Putamen (tissue), 1 donor: ENCODE measurements at regions not wholly inside any gene's neighbourhood (a gene's known extent, or its start where the extent isn't known, plus 50 kb on each side); places are given as distances from the start of the nearest gene placed in this dataset.
A peak's percentile ranks its signal among the peaks of the same experiment; 100 is the strongest.
"Not testable (repeated sequence)": the region's sequence is repeated elsewhere in the genome, so short reads cannot be mapped to it uniquely, and the experiment has no call there.

Source experiments
- DNase-seq: peaks from one replicate; pipeline ENCODE4 v3.0.0-alpha.2; 2016; ENCODE audit warnings: low spot score

DNA sequence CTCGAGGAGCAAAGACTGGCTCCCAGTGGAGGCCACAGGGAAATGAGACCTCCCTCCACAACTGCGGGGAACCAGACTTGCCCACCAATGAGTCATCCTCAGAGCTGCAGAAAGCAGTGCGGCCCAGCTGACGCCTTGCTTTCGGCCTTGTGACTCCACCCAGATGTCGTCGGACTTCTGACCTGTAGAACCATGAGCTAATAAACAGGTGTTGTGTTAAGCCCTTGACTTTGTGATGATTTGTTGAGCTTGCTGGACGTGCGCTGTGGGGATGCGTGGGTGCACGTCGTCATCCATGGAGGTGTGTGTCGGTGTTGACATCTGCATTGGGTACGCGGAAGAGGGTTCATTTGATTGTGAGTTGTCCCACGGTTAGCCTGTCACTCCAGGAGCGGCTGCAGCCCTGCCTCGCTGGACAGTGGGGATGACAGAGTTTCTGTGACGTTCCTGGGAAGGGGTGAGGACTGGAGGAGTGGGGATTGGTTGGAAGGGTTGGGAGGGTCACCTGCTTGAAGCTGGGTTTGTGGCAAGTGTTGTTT lies 154.1 kb downstream of the SH3BP4 start:
- DNase-seq = no peak

DNA sequence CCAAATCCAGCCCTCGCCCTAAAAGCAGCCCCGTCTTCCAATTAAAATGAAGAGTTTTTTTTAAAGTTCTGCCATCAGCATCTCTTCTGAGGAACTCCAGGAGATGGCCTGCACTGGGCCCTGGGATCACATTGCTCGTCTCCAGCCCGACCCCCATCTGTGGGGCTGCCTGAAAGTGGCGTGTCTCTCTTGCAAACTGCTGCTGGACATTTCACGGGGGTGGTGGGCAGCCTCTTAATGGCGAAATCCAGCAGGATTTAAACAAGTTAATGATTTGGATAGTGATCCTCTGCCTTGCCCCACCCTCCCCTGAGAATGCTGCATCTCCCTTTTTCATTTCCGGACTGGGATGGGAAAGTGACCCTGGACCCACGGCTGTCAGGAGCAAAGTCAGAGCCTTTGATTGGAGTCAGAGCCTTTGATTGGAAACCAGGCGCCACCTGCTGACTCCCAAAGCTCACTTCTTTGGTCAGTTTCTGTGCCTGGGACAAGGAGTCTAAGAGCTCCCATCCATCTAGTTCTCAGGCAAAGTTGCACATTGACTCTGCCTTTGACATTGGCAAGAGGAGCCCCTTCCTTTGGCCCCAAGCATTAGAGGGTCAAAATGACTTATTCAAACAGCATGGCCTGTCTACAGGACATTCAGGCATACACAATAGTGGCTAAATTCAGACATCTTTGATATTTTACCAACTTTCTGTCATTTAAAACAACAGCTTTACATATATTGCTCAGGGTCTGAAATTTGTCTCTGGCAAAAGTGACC lies 155.2 kb downstream of the SH3BP4 start:
- peak; percentile 65 for DNase-seq

DNA sequence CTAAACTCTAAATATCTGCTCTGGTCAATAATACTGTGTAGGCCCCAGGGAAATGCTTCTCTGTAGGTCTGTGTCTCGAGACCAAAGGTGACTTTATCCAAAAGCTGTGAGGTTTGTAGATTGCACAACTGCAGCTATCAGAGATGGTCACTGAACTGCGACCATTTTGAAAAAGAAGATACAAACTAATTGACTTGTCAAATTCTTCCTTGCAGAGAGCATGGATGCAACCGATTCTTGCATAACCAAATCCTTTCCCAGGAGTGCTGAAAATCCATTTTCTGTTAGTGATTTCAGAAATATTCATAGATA lies 155.8 kb downstream of the SH3BP4 start:
- DNase-seq = no peak

DNA sequence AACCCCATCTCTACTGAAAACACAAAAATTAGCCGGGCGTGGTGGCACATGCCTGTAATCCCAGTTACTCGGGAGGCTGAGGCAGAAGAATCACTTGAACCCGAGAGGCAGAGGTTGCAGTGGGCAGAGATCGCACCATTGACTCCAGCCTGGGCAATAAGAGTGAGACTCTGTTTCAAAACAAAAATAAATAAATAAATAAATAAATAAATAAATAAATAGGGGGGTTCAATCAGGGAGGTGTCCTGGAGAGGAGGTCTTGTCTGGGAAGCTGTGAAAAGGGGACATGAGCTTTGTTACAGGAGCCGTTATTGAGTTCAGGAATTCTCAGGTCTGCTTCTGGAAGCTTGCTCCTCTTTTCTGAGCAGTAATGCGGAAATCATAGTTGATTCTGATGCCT lies 157.7 kb downstream of the SH3BP4 start:
- DNase-seq = not testable (repeated sequence)

DNA sequence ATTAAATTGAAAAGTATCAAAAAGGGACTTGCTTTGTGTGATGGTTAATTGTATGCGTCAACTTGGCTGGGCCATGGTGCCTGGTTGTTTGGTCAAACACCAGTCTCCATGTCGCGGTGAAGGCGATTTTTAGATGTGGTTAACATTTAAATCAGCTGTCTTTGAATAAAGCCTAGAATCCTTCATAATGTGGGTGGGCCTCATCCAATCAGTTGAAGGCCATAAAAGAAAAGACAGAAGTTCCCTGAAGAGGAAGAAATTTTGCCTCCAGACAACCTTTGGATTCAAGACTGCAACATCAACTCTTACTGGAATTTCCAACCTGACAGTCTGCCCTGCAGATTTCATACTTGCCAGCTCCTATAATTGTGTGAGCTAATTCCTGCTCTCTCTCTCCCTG lies 160.5 kb downstream of the SH3BP4 start:
- no peak for DNase-seq

DNA sequence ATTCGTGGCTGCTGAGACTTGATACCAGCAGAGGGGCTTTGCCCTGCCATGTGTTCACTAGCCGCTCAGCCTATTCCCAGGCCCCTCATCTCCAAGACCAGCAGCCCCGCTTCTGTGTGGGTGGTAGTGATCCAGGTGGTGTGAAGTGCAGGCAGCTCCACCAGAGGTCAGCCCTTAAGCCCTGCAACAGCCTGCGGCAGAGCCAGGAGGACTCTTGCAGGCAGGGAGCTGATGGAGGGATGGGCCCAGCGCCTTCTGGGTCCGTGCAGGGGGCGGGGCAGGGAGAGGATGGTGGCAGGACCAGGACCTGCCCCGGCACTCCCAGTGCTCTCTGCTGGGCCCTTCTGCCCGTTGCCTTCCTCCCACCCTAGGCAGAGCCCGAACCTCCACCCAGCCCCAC lies 162.0 kb downstream of the SH3BP4 start:
- no peak for DNase-seq

- no peak for DNase-seq
These were observed 162.5 kb downstream of the SH3BP4 start for GRCh38 chr2:235114286-235114685.

DNA sequence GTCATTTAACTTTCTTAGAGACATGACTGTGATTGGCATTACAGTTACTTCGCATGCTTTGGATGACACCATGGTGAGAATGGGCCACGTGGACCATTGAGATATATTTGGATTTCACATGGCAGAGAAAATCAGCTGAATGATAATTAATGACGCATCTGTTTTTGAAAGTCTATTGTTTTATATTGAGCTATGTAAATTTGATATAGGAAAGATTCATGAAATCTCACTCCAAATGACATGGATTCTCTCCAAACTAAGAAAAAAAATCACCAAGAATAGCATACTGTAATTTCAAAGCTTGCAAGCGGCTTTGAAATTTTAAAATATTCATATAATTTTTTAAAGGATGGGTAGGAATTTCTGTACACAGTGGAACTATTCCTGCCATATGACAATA lies 163.7 kb downstream of the SH3BP4 start:
- no peak for DNase-seq

- DNase-seq = peak; percentile 40
These were observed 165.2 kb downstream of the SH3BP4 start for GRCh38 chr2:235116885-235117492.

GRCh38 chr2:235126768-235127167 lies 175.0 kb downstream of the SH3BP4 start:
- DNase-seq = no peak

DNA sequence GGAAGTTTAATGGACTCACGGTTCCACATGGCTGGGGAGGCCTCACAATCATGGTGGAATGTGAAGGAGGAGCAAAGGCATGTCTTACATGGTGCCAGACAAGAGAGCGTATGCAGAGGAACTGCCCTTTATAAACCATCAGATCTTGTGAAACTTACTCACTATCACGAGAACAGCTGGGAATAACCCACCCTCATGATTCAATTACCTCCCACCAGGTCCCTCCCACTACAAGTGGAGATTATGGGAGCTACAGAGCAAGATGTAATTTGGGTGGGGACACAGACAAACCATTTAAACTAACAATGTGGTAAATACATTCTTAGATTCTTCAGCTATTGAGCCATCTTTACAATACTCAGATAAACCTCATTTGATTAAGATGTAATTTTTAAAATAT lies 176.1 kb downstream of the SH3BP4 start:
- DNase-seq = no peak

DNA sequence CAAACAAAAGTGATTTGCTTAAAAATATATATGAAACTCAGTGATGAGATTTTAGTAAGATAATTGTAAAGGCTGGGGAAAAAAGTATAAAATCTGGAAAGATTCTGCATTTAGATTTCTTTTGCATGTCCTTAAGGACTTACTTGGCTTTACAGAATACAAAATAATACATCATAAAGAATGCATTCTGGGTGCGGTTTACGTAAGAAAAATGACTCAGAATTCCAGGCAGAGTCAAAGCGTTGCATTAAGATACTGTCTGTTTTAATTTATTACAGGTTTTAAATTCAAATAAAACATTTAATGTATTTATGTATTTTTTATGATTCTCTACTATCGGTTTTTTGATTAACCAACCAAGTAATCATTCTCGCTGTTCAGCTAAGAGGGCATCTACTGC lies 178.0 kb downstream of the SH3BP4 start:
- no peak for DNase-seq

- no peak for DNase-seq
These were observed 179.8 kb downstream of the SH3BP4 start for GRCh38 chr2:235131334-235132305.

- no peak for DNase-seq
These were observed 180.8 kb downstream of the SH3BP4 start for GRCh38 chr2:235132651-235133050.

DNA sequence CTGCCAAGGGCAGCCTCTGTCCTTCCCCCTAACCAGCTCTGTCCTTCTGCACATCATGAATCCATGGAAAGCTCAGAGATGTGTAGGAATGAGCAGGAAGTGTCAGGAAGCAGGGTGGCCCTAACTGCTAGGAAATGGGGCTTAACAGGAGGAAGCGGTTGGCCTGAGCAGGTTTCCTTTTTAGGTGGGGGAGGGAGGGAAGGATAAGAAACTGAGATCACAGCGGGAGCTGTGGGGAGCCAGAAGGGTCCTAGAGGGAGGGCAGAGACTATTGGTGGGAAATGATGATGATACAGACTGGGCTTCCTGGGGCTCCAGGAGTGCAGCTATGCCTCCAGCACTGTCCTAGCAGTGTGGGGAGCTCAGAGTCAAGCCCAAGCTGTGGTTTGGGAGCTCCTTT lies 182.0 kb downstream of the SH3BP4 start:
- no peak for DNase-seq

DNA sequence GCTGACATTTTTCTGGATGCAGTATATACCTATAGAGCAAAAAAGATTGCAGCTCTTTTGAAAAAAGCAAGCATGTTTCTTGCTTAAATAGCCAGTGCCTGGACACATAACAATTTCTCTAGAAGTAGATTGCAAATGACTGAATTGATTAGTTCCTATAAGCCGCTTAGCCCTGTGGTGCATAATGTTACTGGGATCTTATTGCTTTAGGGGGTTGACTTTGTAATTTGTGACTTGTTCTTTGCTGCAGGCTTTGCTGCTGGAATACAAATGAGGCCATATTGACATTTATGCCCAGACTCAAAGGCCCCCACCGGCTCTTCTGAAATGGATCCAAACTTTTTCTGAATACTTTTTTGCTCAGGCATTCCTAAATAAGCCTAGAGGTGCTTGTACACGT lies 182.6 kb downstream of the SH3BP4 start:
- DNase-seq = no peak

DNA sequence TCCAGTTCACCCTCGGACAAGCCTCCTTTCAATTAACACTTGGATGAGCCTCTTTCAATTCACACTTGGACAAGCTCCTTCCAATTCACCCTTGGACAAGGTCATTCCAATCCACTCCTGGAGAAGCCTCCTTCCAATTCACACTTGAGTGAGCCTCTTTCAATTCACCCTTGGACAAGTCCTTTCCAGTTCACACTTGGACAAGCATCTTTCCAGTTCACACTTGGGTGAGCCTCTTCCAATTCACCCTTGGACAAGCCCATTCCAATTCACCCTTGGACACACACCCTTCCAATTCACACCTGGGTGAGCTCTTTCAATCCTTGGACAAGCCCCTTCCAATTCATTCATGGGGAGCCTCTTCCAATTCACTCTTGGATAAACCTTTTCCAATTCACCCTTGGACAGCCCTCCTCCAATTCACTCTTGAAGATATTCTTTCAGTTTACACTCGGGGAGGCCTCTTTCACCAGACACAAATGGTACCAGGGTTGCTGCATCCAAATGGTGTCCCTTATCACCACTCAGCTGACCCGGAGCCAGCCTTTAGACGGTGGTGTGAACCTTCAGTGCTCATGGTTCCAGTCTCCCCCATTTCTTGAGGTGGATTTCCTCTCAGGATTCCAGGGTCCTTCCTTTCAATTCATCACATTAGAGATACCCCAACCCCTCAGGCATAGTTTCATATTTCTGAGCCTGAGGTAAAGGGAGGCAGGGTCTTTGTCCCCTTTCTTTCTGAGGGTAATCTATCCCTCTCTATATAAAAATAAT lies 183.6 kb downstream of the SH3BP4 start:
- no peak for DNase-seq

GRCh38 chr2:235135990-235136561 lies 184.3 kb downstream of the SH3BP4 start:
- peak; percentile 71 for DNase-seq

DNA sequence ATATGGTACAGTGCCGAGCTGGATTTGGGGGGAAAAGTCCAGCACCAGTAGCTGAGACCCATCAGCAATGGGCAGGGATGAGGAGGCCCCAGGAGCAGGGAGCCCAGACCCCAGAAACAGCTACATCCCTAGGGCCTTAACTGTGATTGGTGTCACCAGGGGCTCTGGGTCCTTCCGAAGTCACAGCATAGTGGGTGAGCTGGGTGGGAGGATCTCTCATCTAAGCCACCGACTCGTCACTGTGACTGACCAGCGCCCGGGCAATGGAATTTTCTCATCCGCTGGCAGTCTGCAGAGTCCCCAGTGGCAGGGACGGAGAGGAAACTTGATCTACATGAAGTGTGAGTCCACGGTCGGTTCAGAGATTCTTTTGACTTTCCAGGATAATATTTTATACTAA lies 186.5 kb downstream of the SH3BP4 start:
- DNase-seq = no peak

- no peak for DNase-seq
These were observed 188.4 kb downstream of the SH3BP4 start for GRCh38 chr2:235139956-235140800.

DNA sequence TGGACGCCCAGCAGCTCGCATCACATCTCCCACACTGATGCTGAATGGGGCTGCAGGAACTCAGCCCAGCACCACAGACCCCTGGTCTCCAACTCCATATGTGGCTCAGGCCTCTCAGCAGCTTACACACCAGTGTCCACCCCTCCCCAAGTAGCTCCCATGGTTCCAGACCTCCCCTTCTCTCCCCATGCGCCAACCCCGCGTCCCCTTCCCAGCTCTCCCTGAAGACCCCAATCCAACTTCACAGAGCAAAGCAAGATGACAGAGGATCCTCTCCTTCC lies 188.9 kb downstream of the SH3BP4 start:
- DNase-seq = no peak
